ENCODE measurements at regions not wholly inside any gene's neighbourhood (a gene's known extent, or its start where the extent isn't known, plus 50 kb on each side); places are given as distances from the start of the nearest gene placed in this dataset.

GRCh38 chr5:136906545-136906944 is 541.2 kb upstream of the TRPC7 start:
- H3K9me2 ChIP-seq (replicated peaks; ENCODE audit: control insufficient read depth, low read length), result no peaks in the 10 kb centered on the region
- no peaks in the 10 kb centered on the region for H3F3A ChIP-seq (ENCODE audit: control insufficient read depth, insufficient read depth)
- H3K27me3 ChIP-seq (ENCODE audit: control insufficient read depth, low read length), result no peaks in the 10 kb centered on the region
- TF ChIP-seq EZH2phosphoT487 (IDR thresholded peaks at IDR 0.05; ENCODE audit: borderline replicate concordance, low read length), result no peak
- no peak for TF ChIP-seq CTCF (IDR thresholded peaks at IDR 0.05; ENCODE audit: low read depth, low read length, poor library complexity, severe bottlenecking)
- H3K79me2 ChIP-seq (ENCODE audit: control insufficient read depth, low read length), result no peaks in the 10 kb centered on the region
- H3K27ac ChIP-seq (ENCODE audit: low read depth, low read length), result no peak overlapping the region
- H3K4me3 ChIP-seq (ENCODE audit: low read length), result no peak overlapping the region
- no peaks in the 10 kb centered on the region for H3K36me3 ChIP-seq (ENCODE audit: control insufficient read depth, low read length)
- H3K4me2 ChIP-seq (ENCODE audit: low read length), result no peak overlapping the region
- peaks cover 28% of the 10 kb centered on the region for H3K4me1 ChIP-seq (ENCODE audit: control insufficient read depth, low read length)
- no peaks in the 10 kb centered on the region for H4K20me1 ChIP-seq (ENCODE audit: control insufficient read depth, insufficient read depth, low read depth, low read length)
- no peaks in the 10 kb centered on the region for H3K9me3 ChIP-seq (ENCODE audit: control insufficient read depth, insufficient read depth, low read length)

- TF ChIP-seq CTCF (IDR thresholded peaks at IDR 0.05; ENCODE audit: low read depth, low read length, poor library complexity, severe bottlenecking) (no peak), EZH2phosphoT487 (IDR thresholded peaks at IDR 0.05; ENCODE audit: borderline replicate concordance, low read length) (no peak)
- H3K4me2 ChIP-seq (ENCODE audit: low read length), result no peak overlapping the region
- no peaks in the 10 kb centered on the region for H3K9me2 ChIP-seq (replicated peaks; ENCODE audit: control insufficient read depth, low read length)
- no peaks in the 10 kb centered on the region for H3K27me3 ChIP-seq (ENCODE audit: control insufficient read depth, low read length)
- H3K79me2 ChIP-seq (ENCODE audit: control insufficient read depth, low read length), result no peaks in the 10 kb centered on the region
- H3K4me1 ChIP-seq (ENCODE audit: control insufficient read depth, low read length), result peaks cover 28% of the 10 kb centered on the region
- no peaks in the 10 kb centered on the region for H3F3A ChIP-seq (ENCODE audit: control insufficient read depth, insufficient read depth)
- H3K4me3 ChIP-seq (ENCODE audit: low read length), result no peak overlapping the region
- H3K9me3 ChIP-seq (ENCODE audit: control insufficient read depth, insufficient read depth, low read length), result peaks cover 4% of the 10 kb centered on the region; the same call in 1 of the 2 replicates
- H4K20me1 ChIP-seq (ENCODE audit: control insufficient read depth, insufficient read depth, low read depth, low read length), result no peaks in the 10 kb centered on the region
- H3K27ac ChIP-seq (ENCODE audit: low read depth, low read length), result no peak overlapping the region
- H3K36me3 ChIP-seq (ENCODE audit: control insufficient read depth, low read length), result no peaks in the 10 kb centered on the region
Observed at GRCh38 chr5:136905571-136905970, 540.2 kb upstream of the TRPC7 start.

GRCh38 chr5:136894070-136894469 is 528.7 kb upstream of the TRPC7 start:
- H3K9me3 ChIP-seq (ENCODE audit: control insufficient read depth, insufficient read depth, low read length), result no peaks in the 10 kb centered on the region
- H3K79me2 ChIP-seq (ENCODE audit: control insufficient read depth, low read length), result no peaks in the 10 kb centered on the region
- H3K4me1 ChIP-seq (ENCODE audit: control insufficient read depth, low read length), result peaks cover 6% of the 10 kb centered on the region; the same call in 1 of the 2 replicates
- no peak for TF ChIP-seq EZH2phosphoT487 (IDR thresholded peaks at IDR 0.05; ENCODE audit: borderline replicate concordance, low read length)
- no peaks in the 10 kb centered on the region for H4K20me1 ChIP-seq (ENCODE audit: control insufficient read depth, insufficient read depth, low read depth, low read length)
- H3K36me3 ChIP-seq (ENCODE audit: control insufficient read depth, low read length), result no peaks in the 10 kb centered on the region
- H3K27me3 ChIP-seq (ENCODE audit: control insufficient read depth, low read length), result no peaks in the 10 kb centered on the region
- H3F3A ChIP-seq (ENCODE audit: control insufficient read depth, insufficient read depth), result no peaks in the 10 kb centered on the region
- H3K27ac ChIP-seq (ENCODE audit: low read depth, low read length), result no peak overlapping the region
- no peak overlapping the region for H3K4me3 ChIP-seq (ENCODE audit: low read length)
- H3K9me2 ChIP-seq (replicated peaks; ENCODE audit: control insufficient read depth, low read length), result no peaks in the 10 kb centered on the region
- H3K4me2 ChIP-seq (ENCODE audit: low read length), result no peak overlapping the region

GRCh38 chr5:136892000-136892399 is 526.7 kb upstream of the TRPC7 start:
- H3F3A ChIP-seq (ENCODE audit: control insufficient read depth, insufficient read depth), result no peaks in the 10 kb centered on the region
- H3K4me2 ChIP-seq (ENCODE audit: low read length), result no peak overlapping the region
- H3K27ac ChIP-seq (ENCODE audit: low read depth, low read length), result no peak overlapping the region
- no peak overlapping the region for H3K4me3 ChIP-seq (ENCODE audit: low read length)
- TF ChIP-seq EZH2phosphoT487 (IDR thresholded peaks at IDR 0.05; ENCODE audit: borderline replicate concordance, low read length), result no peak
- TF ChIP-seq CTCF (IDR thresholded peaks at IDR 0.05; ENCODE audit: low read depth, low read length, poor library complexity, severe bottlenecking), result no peak
- no peaks in the 10 kb centered on the region for H3K79me2 ChIP-seq (ENCODE audit: control insufficient read depth, low read length)
- no peaks in the 10 kb centered on the region for H4K20me1 ChIP-seq (ENCODE audit: control insufficient read depth, insufficient read depth, low read depth, low read length)
- H3K9me3 ChIP-seq (ENCODE audit: control insufficient read depth, insufficient read depth, low read length), result no peaks in the 10 kb centered on the region
- no peaks in the 10 kb centered on the region for H3K36me3 ChIP-seq (ENCODE audit: control insufficient read depth, low read length)
- no peaks in the 10 kb centered on the region for H3K9me2 ChIP-seq (replicated peaks; ENCODE audit: control insufficient read depth, low read length)
- H3K27me3 ChIP-seq (ENCODE audit: control insufficient read depth, low read length), result no peaks in the 10 kb centered on the region
- peaks cover 6% of the 10 kb centered on the region; the same call in 1 of the 2 replicates for H3K4me1 ChIP-seq (ENCODE audit: control insufficient read depth, low read length)

Data from DOHH2 (cell line).